NB4 (cell line): ENCODE measurements at regions not wholly inside any gene's neighbourhood (a gene's known extent, or its start where the extent isn't known, plus 50 kb on each side); places are given as distances from the start of the nearest gene placed in this dataset.

ENCODE experiments used
- CTCF ChIP-seq: IDR thresholded peaks from one replicate; pipeline ENCODE4 v1.5.1; 2012; ENCODE audit warnings: low read depth, low read length
- POLR2A ChIP-seq: IDR thresholded peaks from 2 replicates; pipeline ENCODE4 v1.6.1; 2011; ENCODE audit warnings: mild to moderate bottlenecking; ENCODE audit not compliant: insufficient read length; ENCODE audit errors: extremely low read depth

- TF ChIP-seq CTCF (no peak), POLR2A (no peak)
These were observed 57.9 kb upstream of the SIMC1 start for GRCh38 chr5:176180339-176180738.
